ENCODE measurements at regions not wholly inside any gene's neighbourhood (a gene's known extent, or its start where the extent isn't known, plus 50 kb on each side); places are given as distances from the start of the nearest gene placed in this dataset.
A peak's percentile ranks its signal among the peaks of the same experiment; 100 is the strongest.

- Histone ChIP-seq H2AFZ (ENCODE audit: low read length) (peak overlapping the region; percentile 47), H3K79me2 (ENCODE audit: insufficient read depth, low read length) (no peaks in the 10 kb centered on the region), H3K27me3 (ENCODE audit: insufficient read depth, low read length) (no peaks in the 10 kb centered on the region), H4K20me1 (ENCODE audit: insufficient read depth, low read length) (no peaks in the 10 kb centered on the region), H3K9me3 (ENCODE audit: low read depth, low read length) (no peaks in the 10 kb centered on the region), H3K4me1 (ENCODE audit: insufficient read depth, low read length) (no peaks in the 10 kb centered on the region), H3K4me2 (ENCODE audit: insufficient read depth, low read length) (no peak overlapping the region), H3K36me3 (ENCODE audit: insufficient read depth, low read length) (no peaks in the 10 kb centered on the region), H3K4me3 (ENCODE audit: insufficient read depth, low read length) (no peak overlapping the region), H3K27ac (ENCODE audit: low read depth, low read length) (no peak overlapping the region)
- TF ChIP-seq CTCF (IDR thresholded peaks at IDR 0.05; ENCODE audit: extremely low read depth, low read depth, low read length) = no peak
- DNase-seq (ENCODE audit: insufficient read length, low spot score, missing footprints) = peak; percentile 66
Observed at GRCh38 chr1:228978484-228979324, 243.4 kb downstream of the RHOU start.

- Histone ChIP-seq H4K20me1 (ENCODE audit: insufficient read depth, low read length) (no peaks in the 10 kb centered on the region), H3K27me3 (ENCODE audit: insufficient read depth, low read length) (no peaks in the 10 kb centered on the region), H3K27ac (ENCODE audit: low read depth, low read length) (no peak overlapping the region), H3K4me3 (ENCODE audit: insufficient read depth, low read length) (no peak overlapping the region), H3K79me2 (ENCODE audit: insufficient read depth, low read length) (no peaks in the 10 kb centered on the region), H3K4me1 (ENCODE audit: insufficient read depth, low read length) (no peaks in the 10 kb centered on the region), H3K4me2 (ENCODE audit: insufficient read depth, low read length) (no peak overlapping the region), H3K9me3 (ENCODE audit: low read depth, low read length) (no peaks in the 10 kb centered on the region), H2AFZ (ENCODE audit: low read length) (no peak overlapping the region), H3K36me3 (ENCODE audit: insufficient read depth, low read length) (no peaks in the 10 kb centered on the region)
- no peak for TF ChIP-seq CTCF (IDR thresholded peaks at IDR 0.05; ENCODE audit: extremely low read depth, low read depth, low read length)
- DNase-seq (ENCODE audit: insufficient read length, low spot score, missing footprints) = no peak
Observed at GRCh38 chr1:228979325-228979699, 244.0 kb downstream of the RHOU start.

- Histone ChIP-seq H3K27me3 (ENCODE audit: insufficient read depth, low read length) (no peaks in the 10 kb centered on the region), H3K79me2 (ENCODE audit: insufficient read depth, low read length) (no peaks in the 10 kb centered on the region), H2AFZ (ENCODE audit: low read length) (no peak overlapping the region), H3K4me2 (ENCODE audit: insufficient read depth, low read length) (no peak overlapping the region), H3K9me3 (ENCODE audit: low read depth, low read length) (no peaks in the 10 kb centered on the region), H3K36me3 (ENCODE audit: insufficient read depth, low read length) (no peaks in the 10 kb centered on the region), H3K4me1 (ENCODE audit: insufficient read depth, low read length) (no peaks in the 10 kb centered on the region), H3K4me3 (ENCODE audit: insufficient read depth, low read length) (no peak overlapping the region), H4K20me1 (ENCODE audit: insufficient read depth, low read length) (no peaks in the 10 kb centered on the region), H3K27ac (ENCODE audit: low read depth, low read length) (no peak overlapping the region)
- DNase-seq (ENCODE audit: insufficient read length, low spot score, missing footprints) = no peak
- TF ChIP-seq CTCF (IDR thresholded peaks at IDR 0.05; ENCODE audit: extremely low read depth, low read depth, low read length) = no peak
Observed at GRCh38 chr1:228979774-228980173, 244.5 kb downstream of the RHOU start.

- TF ChIP-seq CTCF (IDR thresholded peaks at IDR 0.05; ENCODE audit: extremely low read depth, low read depth, low read length) = no peak
- Histone ChIP-seq H3K27ac (ENCODE audit: low read depth, low read length) (no peak overlapping the region), H3K9me3 (ENCODE audit: low read depth, low read length) (no peaks in the 10 kb centered on the region), H3K4me3 (ENCODE audit: insufficient read depth, low read length) (no peak overlapping the region), H3K79me2 (ENCODE audit: insufficient read depth, low read length) (no peaks in the 10 kb centered on the region), H3K36me3 (ENCODE audit: insufficient read depth, low read length) (no peaks in the 10 kb centered on the region), H3K4me1 (ENCODE audit: insufficient read depth, low read length) (no peaks in the 10 kb centered on the region), H3K4me2 (ENCODE audit: insufficient read depth, low read length) (no peak overlapping the region), H2AFZ (ENCODE audit: low read length) (no peak overlapping the region), H4K20me1 (ENCODE audit: insufficient read depth, low read length) (no peaks in the 10 kb centered on the region), H3K27me3 (ENCODE audit: insufficient read depth, low read length) (no peaks in the 10 kb centered on the region)
- no peak for DNase-seq (ENCODE audit: insufficient read length, low spot score, missing footprints)
Observed at GRCh38 chr1:228980232-228980937, 245.1 kb downstream of the RHOU start.
